ENCODE measurements at regions not wholly inside any gene's neighbourhood (a gene's known extent, or its start where the extent isn't known, plus 50 kb on each side); places are given as distances from the start of the nearest gene placed in this dataset.

GRCh38 chr9:12997009-12997408 lies 222.2 kb downstream of the LURAP1L start:
- TF ChIP-seq POLR2A (IDR thresholded peaks at IDR 0.05) (no peak), CTCF (IDR thresholded peaks at IDR 0.05) (no peak)

Measured in adrenal gland (tissue), 5 donors.